Activated CD4-positive, alpha-beta T cell treated with anti-CD3 and anti-CD28 coated beads for 1 hour (primary cell): ENCODE measurements at regions not wholly inside any gene's neighbourhood (a gene's known extent, or its start where the extent isn't known, plus 50 kb on each side); places are given as distances from the start of the nearest gene placed in this dataset.
"Not testable (repeated sequence)": the region's sequence is repeated elsewhere in the genome, so short reads cannot be mapped to it uniquely, and the experiment has no call there.

ENCODE experiments used
- DNase-seq: peaks from one replicate; pipeline ENCODE4 v3.0.0-alpha.2; 2020

DNA sequence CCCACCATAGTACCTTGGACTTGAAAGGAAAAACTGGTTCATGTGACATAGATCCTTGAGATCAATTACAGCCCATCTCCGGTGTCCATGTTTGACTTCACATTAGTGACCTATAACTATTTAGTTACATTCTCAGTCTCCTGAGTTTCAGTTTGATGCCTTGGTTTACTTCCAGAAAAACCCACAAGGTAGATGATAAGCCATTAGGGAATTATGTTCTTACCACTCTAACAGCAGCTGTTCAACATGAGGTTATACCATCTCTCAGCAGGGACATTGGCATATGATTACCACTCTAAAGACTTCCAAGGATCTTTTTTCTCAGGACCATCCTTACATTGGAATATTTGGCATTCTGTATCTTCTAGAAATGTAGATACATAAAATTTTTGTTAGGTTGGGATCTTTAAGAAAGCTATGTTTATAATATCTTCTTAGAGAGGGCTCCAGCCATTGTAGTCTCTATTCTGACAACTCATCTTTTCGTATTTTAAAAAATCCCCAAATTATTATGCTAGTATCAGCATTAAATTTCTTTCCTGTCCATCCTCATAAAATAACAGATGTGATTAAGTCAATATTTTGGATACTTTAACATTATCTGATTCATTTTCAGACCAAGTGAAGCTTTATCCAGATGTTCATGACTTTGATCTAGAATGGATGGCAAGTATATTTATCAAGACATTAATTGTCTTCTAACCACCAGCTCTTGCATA, 258.9 kb downstream of the RDH14 start:
- no peak for DNase-seq

DNA sequence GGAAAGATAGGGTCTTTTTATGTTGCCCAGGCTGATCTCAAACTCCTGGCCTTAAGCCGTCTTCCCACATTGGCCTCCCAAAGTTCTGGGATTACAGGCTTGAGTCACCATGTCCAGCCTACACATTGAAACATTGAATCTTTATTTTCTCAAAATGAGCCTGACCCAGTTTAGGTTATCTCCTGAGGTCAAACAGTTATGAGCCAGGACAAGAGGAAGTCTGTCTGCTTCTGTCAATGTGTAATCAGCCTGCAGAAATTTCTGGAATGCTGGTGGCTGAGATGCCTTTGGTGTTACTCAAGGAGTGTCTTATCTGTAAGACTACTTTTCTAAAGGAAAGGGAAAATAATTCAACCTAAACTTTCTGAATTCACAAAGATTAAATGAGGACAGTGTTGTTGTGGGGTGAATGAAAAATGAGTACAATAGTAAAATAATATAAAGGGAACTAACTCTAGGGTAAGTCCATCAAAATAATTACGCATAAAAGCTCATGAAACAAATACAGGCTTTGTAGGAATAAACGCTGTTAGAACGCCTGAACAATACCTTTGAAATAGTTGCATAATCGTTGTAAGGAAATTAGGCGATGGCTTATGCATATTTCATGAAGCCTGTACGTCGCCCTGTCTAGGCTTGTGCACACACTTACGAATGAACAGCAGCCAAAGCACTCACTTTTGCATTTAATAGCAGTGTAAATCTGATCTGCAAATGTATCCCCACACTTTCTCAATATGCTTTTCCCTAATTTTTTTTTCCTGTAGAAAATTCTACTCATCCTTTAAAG, 260.8 kb downstream of the RDH14 start:
- DNase-seq = no peak

DNA sequence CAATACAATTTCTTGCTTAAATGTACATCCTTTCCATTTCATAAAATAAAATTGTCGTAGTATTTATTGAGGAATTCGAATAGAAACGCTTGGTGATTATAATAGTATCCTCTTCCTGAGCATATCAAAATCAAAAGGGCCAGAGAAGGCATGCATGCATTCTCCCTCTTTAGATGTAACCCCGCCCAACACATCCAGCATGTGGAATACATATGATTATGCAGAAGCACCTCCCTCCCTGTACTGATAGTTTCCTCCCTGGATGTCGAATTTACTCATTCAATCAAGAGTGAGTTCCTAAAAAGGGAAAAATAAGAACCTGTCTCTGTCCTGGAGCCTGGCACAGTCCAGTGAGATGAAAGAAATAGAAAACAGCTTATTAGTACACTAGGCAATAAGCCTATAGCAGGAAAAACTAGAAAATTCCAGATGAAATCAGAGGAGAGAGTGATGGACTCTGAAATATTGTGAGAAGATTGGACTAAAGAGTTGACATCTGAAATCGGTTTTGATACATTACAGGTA, 262.9 kb downstream of the RDH14 start:
- DNase-seq = no peak

DNA sequence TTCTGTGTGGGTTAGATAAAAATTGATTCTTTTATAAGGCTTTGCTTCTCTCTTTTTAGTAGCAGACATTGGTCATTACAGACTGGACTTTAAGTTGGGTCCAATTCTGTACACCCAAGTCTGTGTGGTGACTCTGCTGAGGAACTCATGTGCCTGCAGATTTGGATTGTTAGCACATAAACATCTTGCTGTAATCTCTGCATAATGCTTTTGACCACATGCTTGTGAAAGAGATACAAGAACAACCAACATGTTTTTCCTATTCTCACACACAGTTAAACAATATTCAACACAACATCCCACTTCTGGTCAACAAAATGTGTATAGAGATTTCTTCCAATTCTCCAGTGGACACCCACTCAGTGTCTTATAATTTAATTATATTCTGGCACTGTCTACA, 270.1 kb downstream of the RDH14 start:
- no peak for DNase-seq

DNA sequence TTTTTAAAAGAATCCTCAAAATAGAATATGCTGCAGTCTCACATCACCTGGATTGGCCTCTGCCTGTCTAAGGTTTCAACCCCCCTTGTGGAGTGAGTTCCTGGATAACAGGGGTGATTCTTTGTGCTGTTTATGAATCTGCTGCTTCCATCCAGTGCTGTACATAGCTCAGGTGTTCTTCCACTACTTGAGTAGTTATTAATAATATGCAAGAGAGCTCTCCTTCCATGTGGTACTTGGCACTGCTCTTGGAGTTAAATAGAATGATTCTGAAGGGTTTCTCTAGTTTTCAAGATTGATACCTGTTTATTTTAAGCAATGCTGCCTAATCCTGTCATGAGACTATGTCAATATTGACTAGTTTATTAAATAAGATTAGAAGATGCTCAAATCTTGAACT, 273.6 kb downstream of the RDH14 start:
- DNase-seq = no peak

DNA sequence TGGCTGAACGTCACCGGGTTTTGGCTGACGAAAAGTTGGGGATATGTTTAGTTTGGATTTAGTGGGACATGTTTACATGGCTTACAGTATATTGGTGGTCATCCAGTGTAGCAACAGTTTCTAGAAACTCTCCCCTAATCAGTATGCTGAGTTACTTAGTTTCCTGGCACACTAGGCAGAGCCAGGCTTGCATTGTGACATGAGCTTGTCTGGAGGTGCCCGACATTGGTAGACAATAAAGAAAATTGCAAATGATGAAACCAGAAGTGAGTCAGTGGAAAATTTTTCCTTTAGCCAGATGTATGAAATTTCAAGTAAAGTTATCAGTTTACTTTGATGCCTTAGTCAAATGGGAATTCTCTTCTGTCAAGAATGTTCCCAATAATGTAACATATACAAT, 276.1 kb downstream of the RDH14 start:
- no peak for DNase-seq

DNA sequence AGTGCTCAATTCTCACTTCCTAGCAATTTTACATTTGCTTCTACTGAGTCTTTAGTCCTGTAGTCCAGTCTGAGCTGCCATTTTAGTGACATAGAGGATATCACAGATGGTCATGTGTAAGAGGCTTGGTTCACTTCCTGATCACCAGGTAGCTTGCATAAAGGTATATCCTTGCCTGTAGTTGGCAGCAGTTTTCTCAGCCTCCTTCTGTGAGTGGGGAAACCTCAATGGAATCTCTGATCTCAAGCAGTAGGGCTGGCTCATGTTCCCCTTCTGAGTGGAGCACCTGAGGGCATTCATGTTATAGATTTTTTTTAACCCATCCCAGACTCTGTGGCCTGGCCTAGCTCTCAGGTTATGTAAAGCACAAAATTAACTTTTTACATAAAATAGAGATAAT, 278.4 kb downstream of the RDH14 start:
- DNase-seq = no peak

DNA sequence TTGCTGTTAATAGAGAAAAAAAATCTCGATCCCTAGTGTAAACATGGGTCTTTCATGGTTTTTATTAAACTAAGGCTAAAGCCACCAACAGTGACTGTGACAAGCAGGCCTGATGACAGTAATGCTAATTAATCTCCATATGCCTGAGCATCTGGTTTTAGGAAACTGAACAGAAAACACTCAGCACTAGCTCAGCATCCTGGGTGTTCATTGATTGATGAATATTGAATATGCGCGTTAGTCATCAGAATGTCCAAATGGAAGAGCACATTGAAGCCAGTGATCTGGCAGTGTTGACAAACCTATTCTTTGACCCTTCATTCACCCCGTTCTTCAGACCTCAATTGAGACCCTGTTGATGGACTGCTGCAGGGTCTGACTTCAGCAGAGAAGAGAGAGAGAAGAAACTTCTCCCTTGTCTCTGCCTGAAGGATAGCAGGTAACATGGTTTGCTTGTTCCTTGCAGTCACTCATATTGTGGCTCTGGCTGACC, 283.8 kb downstream of the RDH14 start:
- no peak for DNase-seq

DNA sequence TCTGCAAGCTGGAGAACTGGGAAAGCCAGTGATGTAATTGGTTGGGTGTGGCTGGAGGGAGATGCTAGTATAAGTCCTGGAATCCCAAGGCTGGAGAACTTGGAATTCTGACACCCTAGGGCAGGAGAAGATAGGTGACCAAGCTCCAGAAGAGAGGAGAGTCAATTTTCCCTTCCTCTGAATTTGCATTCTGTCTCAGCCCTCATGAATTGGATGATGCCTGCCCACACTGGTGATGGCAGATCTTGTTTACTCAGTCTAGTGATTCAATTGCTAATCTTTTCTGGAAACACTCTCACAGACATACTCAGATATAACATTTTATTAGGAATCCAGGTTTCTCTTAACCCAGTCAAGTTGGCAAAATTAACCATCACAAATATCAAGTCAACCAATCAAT, 287.2 kb downstream of the RDH14 start:
- DNase-seq = no peak

DNA sequence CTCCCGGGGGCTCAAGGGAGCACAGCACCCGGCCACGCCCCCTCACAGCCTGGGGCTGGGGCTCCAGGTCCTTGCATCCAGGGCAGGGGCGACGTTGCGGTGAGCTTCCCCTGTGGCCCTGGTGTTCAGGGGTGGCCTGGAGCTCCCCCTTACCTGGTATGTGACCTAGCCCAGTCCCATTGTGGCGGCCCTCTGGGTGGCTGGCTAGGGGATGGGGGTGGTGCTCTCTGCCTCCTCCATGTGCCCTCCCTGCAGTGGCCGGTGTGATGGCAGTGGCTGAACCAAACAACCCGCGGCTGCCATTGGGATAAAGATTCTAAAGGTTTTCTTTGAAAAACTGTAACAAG, 288.3 kb downstream of the RDH14 start:
- DNase-seq = no peak

DNA sequence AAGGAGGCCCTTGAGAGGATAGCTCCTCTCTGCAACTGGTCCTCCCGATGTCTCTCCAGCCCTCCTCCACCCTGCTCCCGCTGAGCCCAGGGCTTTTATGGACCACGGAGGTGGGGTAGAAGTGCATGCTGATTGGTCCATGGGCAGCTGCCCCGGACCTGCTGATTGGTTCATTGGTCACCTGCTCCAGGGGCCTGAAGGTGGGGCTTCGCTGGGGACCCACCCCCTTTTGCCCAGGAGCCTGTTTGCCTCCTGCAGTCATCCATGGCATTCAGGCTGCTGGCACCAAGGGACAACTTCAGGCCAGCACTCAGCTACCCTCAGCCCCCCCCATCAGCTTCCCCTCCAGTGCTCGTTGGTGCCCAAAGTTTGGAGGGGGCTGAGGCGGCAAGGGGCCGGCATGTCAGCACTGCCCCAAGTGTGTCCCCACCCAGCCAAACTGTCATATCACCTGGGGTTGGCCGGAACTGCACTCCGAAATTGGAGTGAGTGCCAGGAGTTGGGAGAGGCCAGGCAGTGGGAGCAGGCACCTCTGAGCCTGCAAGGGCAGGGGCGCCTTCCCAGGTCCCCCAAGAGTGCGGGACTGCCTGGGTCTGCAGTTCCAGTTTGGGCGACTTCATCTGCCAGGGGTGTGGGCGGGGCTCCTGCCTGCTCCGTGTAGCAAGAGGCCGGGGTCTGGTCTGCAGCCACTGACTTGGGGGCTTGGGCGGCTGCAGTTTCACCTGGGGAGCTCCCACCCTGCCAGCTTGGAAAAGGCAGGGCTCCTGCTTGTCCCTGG, 288.9 kb downstream of the RDH14 start:
- no peak for DNase-seq

DNA sequence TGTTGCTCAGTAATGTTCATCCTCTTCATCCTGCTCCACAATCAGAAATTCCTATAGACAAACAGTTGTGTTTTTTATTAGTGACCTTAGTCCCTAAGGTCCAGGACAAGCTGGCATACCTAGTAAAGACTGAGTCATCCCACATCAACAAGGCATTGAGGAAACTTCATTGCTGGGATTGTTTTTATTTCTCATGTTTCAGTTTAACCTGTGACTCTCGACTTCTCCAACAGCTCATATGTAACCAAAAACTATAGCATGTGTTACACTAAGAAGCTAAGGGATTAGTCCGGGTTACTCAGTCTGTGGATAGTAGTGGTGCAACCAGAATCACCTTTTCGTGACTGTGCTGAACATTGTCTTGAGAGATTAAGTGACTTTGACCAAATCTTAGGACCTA, 292.1 kb downstream of the RDH14 start:
- no peak for DNase-seq

DNA sequence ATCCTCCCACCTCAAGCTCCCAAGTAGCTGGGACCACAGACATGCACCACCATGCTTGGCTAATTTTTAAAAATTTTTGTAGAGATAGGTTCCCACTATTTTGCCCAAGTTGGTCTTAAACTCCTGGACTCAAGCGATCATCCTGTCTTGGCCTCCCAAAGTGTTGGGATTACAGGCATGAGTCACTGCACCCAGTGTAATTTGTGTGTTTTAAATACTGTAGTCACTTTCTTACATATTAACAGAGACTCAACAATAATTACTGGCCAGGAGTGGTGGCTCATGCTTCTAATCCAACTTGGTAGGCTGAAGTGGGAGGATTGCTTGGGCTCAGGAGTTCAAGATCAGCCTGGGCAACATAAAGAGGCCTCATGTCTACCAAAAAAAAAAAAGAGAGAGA, 293.0 kb downstream of the RDH14 start:
- no peak for DNase-seq

DNA sequence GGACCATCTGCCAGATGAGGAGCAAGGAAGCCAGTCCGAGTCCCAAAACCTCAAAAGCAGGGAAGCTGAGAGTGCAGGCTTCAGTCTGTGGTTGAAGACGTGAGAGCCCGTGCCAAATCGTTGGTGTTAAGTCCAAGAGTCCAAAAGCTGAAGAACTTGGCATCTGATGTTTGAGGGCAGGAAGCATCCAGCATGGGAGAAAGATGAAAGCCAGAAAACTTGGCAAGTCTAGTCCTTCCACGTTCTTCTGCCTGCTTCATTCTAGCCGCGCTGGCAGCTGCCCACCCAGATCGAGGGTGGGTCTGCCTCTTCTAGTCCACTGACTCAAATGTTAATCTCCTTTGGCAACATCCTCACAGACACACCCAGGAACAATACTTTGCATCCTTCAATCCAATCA, 293.8 kb downstream of the RDH14 start:
- not testable (repeated sequence) for DNase-seq

DNA sequence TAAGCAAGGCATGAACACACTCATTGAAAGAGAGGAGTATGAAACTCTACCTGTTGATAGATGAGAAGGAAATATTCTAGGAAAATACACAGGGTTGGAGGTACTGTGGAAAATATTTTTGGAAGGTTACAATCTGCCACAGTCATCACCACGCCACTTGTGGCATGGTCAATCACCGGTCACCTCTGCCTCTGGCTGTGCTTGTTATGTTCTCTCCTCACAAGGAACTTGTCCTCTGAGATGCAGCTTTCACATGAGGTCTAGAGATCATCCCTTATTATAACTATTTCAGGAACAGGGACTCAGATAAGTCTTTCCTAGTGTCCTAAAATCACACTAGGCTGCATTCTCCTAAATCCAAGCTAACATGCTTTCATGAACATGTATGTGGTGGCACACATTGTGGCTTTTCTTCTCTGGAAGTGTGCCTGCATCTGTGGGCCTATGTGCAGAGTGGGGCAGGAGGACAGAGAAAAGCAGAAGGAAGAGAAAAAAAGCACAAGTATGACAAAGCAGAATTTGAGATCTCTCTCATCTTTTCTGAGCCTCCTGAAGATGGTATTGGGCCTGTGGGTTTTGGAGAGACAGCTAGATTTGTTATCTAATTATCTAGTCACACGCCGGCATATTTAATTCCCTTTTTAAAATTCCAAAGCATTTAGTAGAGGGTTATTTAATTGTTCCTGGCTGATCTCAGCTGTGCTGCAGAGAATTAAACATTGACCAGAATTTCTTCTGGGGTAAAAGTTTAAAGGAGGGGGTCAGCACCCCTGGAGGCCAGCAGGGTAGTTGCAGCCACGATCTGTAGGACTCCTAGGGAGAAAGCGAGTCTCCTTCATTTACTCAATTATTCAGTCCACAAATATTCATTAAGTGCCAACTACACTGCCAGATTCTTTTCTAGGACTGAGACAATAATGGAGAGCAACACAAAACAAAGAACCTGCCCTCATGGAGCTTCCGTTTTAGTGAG, 294.6 kb downstream of the RDH14 start:
- no peak for DNase-seq

DNA sequence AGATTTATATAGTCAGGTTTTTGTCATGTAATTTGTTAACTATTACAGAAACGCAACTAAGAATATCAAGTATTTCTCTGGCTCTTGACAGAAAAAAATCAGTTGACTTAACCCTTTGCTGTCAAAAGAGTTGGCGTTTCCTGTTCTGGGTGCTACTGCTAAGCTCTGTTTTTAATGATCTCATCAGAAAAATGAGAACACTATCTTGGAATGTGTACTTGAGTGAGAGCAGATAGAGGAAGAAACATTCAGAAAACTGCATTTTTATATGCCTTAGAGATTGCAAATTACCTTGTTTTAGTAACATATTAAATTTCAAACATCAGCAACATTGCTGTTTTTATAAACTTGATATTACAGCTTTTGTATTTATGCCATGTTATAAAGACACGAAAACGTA, 297.9 kb downstream of the RDH14 start:
- no peak for DNase-seq

DNA sequence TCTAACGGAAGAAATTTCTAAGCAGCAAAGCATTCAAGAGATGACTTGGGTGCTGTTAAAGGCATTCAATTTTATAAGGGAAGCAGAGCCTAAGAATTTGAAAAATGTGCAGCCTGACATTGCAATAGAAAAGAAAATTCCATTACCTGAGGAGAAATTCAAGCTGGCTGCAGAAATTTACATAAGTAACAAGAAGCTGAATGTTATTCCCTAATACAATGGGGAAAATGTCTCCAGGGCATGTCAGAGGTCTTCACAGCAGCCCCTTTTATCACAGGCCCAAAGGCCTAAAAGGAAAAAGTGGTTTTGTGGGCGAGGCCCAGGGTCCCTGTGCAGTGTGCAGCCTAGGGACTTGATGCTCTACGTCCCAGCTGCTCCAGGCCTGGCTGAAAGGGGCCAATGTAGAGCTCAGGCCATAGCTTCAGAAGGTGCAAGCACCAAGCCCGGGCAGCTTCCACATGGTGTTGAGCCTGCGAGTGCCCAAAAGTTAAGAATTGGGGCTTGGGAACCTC, 306.7 kb downstream of the RDH14 start:
- no peak for DNase-seq

DNA sequence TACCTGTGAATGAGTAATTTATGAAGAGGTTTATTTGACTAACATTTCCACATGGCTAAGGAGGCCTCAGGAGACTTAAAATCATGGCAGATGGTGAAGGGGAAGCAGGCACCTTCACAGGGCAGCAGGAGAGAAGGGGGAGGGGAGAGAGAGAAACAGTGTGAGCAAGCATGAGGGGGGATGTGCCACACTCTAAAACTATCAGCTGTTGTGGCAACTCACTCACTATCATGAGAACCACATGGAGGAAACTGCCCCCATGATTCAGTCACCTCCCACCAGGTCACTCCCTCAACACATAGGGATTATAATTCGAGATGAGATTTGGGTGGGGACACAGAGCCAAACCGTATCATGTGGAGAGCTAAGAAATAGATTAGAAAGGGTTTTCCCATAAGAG, 309.0 kb downstream of the RDH14 start:
- no peak for DNase-seq

DNA sequence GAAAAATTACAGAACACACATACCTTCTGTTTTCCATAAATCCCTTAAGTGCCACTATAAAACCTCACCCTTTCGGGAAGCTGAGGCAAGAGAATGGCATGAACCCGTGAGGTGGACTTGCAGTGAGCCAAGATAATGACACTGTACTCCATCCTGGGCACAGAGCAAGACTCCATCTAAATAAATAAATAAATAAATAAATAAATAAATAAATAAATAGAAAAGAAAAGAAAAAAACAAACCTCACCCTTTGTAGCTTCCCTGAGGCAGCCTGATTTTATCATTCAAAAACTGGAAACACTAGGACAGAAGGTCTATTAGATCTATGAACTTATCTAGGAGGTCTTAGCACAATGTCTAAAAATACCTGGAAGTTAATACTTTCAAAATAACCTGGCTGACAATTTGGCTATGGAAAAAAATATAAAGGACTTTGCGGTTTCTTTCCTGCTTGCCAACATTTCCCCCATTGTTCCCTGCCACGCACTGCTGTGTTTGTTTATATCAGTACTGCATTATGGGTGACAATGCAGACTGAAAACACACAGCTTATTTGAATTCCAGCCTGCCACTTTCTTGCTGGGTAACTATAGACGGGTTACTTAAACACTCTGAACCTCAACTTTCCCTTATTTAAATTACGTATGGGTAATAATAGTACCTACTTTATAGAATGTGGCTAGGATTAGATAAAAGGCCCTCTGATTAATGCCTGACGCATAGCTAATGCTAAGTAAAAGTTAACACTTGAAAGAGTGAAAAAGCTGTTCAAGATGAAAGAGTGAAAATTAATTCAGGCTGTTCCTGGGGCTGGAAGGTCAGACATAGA, 313.0 kb downstream of the RDH14 start:
- DNase-seq = no peak

DNA sequence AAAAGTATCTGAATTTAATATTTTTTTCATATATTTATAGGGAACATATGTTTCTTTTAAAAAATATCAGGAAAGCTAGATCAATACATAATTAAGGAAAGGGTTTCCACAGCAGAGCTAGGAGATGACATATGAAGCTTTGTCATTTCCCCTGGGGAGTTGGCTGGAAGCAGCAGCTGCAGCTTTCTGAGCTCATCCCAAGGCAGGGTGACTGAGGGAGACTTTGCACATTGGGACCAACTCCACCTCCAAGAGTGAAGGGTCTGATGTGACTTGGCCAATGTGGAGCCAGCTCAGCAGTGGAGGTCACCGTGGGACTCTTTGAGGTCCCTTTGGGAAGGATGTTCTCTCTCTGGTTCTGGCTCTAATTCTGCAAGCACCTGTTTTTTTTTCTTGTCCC, 315.1 kb downstream of the RDH14 start:
- no peak for DNase-seq

DNA sequence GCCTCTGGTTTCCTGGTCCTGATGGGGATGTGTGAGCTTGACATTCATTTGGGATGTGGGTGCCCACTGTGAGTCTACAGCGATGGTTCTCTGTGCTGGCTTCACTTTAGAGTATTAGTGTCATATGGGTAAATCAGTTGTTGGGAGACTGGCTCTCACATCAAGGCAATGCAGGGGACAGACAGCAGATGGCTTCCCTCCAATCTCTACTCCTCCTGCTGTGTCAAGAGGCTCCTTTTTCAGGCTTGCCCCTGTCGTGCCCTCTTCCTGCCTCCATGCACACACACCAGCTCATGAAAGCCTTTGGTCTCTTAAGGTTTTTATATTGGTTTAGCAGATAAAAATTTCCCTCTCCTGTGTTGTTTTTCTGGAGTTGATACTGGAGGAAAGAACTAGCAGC, 315.6 kb downstream of the RDH14 start:
- no peak for DNase-seq
